Urinary bladder (tissue), 3 donors: ENCODE measurements at regions not wholly inside any gene's neighbourhood (a gene's known extent, or its start where the extent isn't known, plus 50 kb on each side); places are given as distances from the start of the nearest gene placed in this dataset.
"Not testable (repeated sequence)": the region's sequence is repeated elsewhere in the genome, so short reads cannot be mapped to it uniquely, and the experiment has no call there.

Source experiments
- DNase-seq: peaks from one replicate; pipeline ENCODE4 v3.0.0-alpha.2; 2015; ENCODE audit errors: extremely low spot score
- H3K27ac ChIP-seq: one replicate; pipeline ENCODE4 v1.5.1; 2013; ENCODE audit warnings: low read depth, mild to moderate bottlenecking, moderate library complexity
- H3K36me3 ChIP-seq: one replicate; pipeline ENCODE4 v1.6.1; 2013; ENCODE audit warnings: mild to moderate bottlenecking, moderate library complexity; ENCODE audit not compliant: insufficient read depth
- H3K4me1 ChIP-seq: one replicate; pipeline ENCODE4 v1.6.1; 2013; ENCODE audit warnings: mild to moderate bottlenecking, moderate library complexity; ENCODE audit not compliant: insufficient read depth
- H3K4me3 ChIP-seq: one replicate; pipeline ENCODE4 v1.5.1; 2013; ENCODE audit warnings: low read depth, low read length
- WGBS: extraction: QIAGEN DNeasy Blood & Tissue Kit; methylation state at CpG from one replicate; pipeline ENCODE4 v1.1.7; 2013; 5-methylcytosine and 5-hydroxymethylcytosine counted together
- donor health status: healthy with polysubstance abuse.
- donor health status: healthy.

DNA sequence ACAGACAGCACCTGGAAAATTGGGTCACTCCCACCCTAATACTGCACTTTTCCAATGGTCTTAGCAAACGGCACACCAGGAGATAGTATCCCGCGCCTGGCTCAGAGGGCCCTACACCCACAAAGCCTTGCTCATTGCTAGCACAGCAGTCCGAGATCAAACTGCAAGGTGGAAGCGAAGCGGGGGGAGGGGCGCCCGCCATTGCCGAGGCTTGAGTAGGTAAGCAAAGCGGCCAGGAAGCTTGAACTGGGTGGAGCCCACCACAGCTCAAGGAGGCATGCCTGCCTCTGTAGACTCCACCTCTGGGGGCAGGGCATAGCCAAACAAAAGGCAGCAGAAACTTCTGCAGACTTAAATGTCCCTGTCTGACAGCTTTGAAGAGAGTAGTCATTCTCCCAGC lies 1100.0 kb downstream of the CDH8 start:
- not testable (repeated sequence) for H3K36me3 ChIP-seq, H3K4me3 ChIP-seq, H3K27ac ChIP-seq, H3K4me1 ChIP-seq, DNase-seq
- 92% methylated on average over 10 of the region's 10 CpGs for WGBS

DNA sequence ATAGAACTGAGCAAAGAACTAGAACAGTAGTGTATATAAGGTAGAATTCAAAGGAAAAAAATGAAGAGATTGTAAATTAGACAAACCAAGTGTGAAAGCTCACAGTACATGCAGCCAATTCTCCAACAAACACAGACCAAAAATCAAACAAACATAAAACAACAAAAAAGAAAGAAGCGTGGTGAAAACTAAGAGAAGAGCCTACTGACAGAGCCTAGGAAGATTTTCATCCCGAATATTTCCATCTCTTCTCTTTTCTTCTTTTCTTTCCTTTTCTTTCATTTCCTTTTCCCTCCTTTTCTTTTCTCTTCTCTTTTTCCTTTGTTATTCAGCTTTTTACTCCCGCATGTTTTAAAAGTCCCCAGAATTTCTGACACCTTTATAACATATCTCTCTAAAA lies 1103.6 kb downstream of the CDH8 start:
- Histone ChIP-seq H3K4me1 (no peaks in the 10 kb centered on the region), H3K4me3 (no peak overlapping the region), H3K36me3 (no peaks in the 10 kb centered on the region), H3K27ac (no peak overlapping the region)
- WGBS, result 83% methylated on average over 3 of the region's 3 CpGs
- no peak for DNase-seq

DNA sequence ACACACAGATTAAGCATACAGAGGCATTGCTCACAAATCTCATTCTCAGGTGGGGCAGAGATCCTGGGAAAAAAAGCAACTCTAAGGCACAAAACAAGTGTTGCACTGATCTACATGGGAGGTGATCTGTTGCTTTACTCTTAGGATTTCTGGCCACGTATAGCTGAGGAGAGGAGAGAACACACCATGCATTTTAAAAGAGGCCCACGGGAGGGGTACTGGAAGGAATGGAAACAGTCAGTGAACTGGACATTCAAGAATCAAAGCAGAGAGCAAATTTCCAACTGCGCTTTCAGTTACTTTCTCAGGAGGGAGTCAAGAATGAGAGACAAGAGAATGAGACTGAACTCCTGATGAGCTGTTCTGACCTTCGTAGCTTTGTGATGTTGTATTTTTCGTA lies 1105.9 kb downstream of the CDH8 start:
- H3K27ac ChIP-seq, result no peak overlapping the region
- no peak overlapping the region for H3K4me3 ChIP-seq
- H3K36me3 ChIP-seq, result no peaks in the 10 kb centered on the region
- WGBS, result 72% methylated on average over 5 of the region's 5 CpGs
- no peaks in the 10 kb centered on the region for H3K4me1 ChIP-seq
- DNase-seq, result no peak

DNA sequence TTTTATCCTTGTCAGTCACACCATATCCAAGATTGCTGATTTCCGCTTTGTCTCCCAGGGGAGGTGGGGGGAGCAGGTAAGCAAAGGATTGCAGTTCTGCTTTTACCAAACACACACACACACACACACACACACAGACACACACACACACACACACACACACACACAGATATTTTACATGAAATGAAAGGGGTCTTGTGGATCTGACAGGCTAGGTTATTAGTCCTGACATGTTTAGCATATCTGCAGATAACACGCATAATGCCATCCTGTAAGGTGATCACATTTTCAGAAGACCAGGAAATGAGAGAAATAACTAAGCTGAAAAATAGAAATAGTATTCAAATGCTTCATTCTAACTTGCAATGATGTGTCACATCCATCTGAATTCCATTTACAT lies 1113.3 kb downstream of the CDH8 start:
- WGBS, result 80% methylated on average over 2 of the region's 2 CpGs
- no peaks in the 10 kb centered on the region for H3K4me1 ChIP-seq
- no peak overlapping the region for H3K27ac ChIP-seq
- no peaks in the 10 kb centered on the region for H3K36me3 ChIP-seq
- DNase-seq, result no peak
- no peak overlapping the region for H3K4me3 ChIP-seq

DNA sequence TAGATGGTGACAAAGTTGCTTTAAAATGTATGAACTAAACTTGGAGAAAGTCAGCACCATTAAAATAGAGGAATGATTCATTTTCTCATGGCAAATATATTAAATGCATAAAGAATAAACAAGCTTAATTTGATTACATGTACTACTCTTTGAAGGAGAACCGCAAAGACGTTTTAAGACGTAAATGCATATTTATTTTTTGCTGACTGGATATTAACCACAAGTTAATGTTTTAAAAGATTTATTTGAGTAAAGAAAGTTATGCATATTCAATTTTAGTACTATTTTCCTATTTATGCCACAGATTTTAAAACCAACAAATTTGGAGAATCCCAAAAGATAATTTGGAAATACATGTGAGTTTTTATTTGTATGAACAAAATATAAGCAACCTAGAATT lies 1121.9 kb downstream of the CDH8 start:
- WGBS, result 56% methylated on average over 3 of the region's 3 CpGs

DNA sequence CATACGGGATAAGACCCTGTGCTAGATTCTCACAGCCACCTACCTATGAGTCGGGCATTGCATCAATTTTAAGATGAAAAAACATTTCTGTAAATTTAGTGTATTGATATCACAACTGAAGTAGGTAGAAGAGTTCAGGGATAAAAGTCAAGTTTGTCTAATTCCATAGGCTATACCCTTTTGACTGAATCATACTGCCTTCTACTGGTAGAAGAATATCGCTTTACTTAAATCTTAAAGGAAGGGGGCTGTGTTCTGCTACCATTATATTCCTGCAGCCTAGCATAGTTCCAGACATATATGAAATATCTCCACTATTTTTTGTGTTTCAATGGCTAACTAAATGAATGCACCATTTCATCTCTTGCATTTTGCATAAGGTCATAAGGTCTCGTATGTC lies 1128.6 kb downstream of the CDH8 start:
- Histone ChIP-seq H3K27ac (no peak overlapping the region), H3K36me3 (no peaks in the 10 kb centered on the region), H3K4me3 (no peak overlapping the region), H3K4me1 (no peaks in the 10 kb centered on the region)
- DNase-seq, result no peak
- 89% methylated on average over 4 of the region's 4 CpGs for WGBS

More for the DNA sequence above, 1121.9 kb downstream of the CDH8 start:
- Histone ChIP-seq H3K27ac (no peak overlapping the region), H3K4me1 (no peaks in the 10 kb centered on the region), H3K36me3 (no peaks in the 10 kb centered on the region), H3K4me3 (no peak overlapping the region)
- DNase-seq, result no peak

DNA sequence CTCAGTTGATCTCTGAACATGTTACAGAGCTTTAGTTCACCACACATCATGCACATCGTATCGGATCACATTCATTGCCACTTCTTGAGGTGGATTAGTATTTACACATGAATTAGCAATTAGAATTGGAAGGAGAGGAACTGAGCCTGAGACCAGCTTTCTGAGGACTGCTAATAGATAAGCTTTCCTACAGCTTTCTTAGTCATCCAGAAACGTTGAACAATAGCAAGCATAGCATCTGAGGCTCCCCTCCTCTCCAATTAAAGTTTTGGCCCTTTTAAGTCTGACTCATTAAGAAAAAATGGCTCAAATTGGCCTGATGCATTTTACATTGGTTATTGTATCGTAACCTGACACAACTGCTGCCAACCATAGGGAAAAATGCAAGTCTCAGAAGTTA lies 1130.4 kb downstream of the CDH8 start:
- Histone ChIP-seq H3K4me3 (no peak overlapping the region), H3K4me1 (no peaks in the 10 kb centered on the region), H3K36me3 (no peaks in the 10 kb centered on the region), H3K27ac (no peak overlapping the region)
- no peak for DNase-seq
- WGBS, result 46% methylated on average over 4 of the region's 4 CpGs

DNA sequence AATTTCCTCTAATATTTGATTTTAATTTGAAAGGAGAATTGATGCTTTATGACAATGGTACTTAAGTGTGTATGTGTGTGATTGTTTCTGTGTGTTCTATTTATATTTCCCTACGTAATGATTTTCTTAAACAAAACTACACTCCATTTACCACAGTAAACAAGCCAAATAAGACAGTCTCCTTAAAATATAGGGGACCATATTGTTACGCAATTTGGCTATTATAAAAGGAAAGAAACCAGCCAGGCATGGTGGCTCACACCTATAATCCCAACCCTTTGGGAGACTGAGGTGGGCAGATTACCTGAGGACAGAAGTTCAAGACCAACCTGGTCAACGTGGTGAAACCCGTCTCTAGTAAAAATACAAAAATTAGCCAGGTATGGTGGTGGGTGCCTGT lies 1134.1 kb downstream of the CDH8 start:
- H3K4me1 ChIP-seq, result no peaks in the 10 kb centered on the region
- no peak overlapping the region for H3K27ac ChIP-seq
- no peak for DNase-seq
- no peaks in the 10 kb centered on the region for H3K36me3 ChIP-seq
- WGBS, result 91% methylated on average over 4 of the region's 4 CpGs
- no peak overlapping the region for H3K4me3 ChIP-seq

DNA sequence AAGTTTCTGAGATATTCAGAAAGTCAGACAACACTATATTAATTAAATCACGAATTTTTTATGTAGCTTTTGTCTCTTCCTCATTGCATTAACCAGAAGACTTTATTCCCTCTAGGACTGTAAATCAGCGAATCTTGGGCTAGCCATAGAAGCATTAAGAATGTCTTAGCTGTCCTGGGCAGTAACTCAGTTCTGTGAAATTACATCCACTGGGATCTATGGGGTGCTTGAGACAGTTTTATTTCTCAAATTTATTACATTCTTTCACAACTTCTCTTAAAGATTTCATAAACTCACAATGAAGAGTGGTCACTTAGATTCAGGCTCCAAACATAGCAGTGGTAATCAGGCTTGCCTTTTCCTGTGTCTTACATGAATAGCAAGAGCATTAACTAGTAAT lies 1153.4 kb downstream of the CDH8 start:
- Histone ChIP-seq H3K36me3 (no peaks in the 10 kb centered on the region), H3K4me3 (no peak overlapping the region), H3K27ac (no peak overlapping the region), H3K4me1 (no peaks in the 10 kb centered on the region)
- no peak for DNase-seq
- WGBS, result 29% methylated on average over 2 of the region's 2 CpGs

DNA sequence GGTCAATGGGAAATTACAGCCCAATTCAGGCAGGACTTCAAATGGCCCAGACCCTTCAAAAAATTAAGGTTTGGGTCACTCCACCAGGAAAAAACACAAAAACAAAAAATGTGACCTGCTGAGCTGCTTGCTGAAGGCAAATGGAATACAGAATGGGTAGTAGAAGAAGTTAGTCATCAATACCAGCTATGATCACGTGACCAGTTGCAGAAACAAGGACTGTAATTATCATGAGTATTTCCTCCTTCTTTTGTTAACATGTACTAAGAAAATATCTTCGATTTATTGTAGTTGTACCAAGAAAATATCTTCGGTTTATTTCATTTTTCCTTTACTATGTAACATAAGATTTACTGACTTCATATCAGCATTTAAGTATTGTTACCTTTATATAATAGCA lies 1183.6 kb downstream of the CDH8 start:
- 84% methylated on average over 3 of the region's 3 CpGs for WGBS

DNA sequence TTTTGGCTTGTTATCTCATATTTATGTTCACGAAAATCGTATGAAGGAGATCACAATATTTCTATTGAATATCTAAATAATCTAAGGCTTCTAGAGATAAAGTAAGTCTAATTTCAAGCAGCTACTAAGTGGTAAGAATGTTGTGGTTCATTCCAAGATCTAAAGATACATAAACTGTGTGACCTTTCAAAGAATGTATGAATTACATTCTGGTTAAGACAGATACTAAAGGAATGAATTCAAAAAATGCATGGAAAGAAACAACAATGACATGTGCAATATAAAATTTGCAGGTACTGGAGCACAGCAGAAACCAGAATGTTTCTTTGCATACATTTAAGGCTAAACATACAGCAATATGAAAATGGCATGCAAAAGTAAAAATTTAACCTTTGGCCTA lies 1214.6 kb downstream of the CDH8 start:
- Histone ChIP-seq H3K36me3 (no peaks in the 10 kb centered on the region), H3K27ac (no peak overlapping the region), H3K4me3 (no peak overlapping the region), H3K4me1 (no peaks in the 10 kb centered on the region)
- WGBS, result 50% methylated on average over 2 of the region's 2 CpGs
- no peak for DNase-seq

More for the DNA sequence above, 1183.6 kb downstream of the CDH8 start:
- no peak for DNase-seq
- no peaks in the 10 kb centered on the region for H3K4me1 ChIP-seq
- no peaks in the 10 kb centered on the region for H3K36me3 ChIP-seq
- no peak overlapping the region for H3K4me3 ChIP-seq
- no peak overlapping the region for H3K27ac ChIP-seq

DNA sequence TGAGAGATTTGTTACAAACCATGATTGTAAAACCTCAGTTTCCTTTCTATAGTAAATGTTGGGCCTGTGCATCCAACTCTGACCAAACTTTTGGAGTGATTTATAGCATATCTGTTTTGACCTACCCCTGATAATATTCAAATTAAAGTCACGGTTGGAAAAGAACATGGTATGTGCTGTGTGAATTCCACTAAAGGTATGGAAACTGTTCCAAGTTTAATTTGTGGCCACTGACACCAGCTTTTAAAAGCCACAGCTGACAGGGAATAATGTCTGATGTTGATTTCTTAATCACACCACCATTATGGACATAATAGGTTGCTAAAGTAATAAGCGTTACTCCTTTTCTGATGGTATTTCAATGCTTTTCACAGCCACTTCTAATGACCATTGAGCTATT lies 1215.9 kb downstream of the CDH8 start:
- Histone ChIP-seq H3K36me3 (no peaks in the 10 kb centered on the region), H3K4me1 (no peaks in the 10 kb centered on the region), H3K4me3 (no peak overlapping the region), H3K27ac (no peak overlapping the region)
- WGBS, result 79% methylated on average over 2 of the region's 2 CpGs
- no peak for DNase-seq

DNA sequence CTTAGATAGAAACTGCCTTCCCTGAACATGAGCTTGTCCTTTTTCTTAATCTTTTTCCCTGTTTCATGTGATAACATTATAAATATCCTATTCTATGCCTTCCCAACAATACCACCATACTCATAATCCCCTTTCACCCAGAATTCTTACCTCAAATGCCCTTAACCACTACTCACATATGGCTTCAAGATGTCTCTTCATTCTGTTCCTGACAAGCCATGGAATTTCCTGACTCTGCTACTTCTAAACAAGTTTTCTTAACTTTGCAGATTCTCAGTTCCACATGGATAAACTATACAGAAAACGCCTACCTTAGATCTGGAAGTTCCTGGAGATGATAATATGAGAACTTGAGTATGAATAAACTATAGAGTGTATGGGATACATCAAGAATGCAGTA lies 1217.8 kb downstream of the CDH8 start:
- H3K36me3 ChIP-seq, result no peaks in the 10 kb centered on the region
- no peak overlapping the region for H3K27ac ChIP-seq
- no peaks in the 10 kb centered on the region for H3K4me1 ChIP-seq
- H3K4me3 ChIP-seq, result no peak overlapping the region
- 66% methylated on average over 1 of the region's 1 CpG for WGBS
- no peak for DNase-seq

DNA sequence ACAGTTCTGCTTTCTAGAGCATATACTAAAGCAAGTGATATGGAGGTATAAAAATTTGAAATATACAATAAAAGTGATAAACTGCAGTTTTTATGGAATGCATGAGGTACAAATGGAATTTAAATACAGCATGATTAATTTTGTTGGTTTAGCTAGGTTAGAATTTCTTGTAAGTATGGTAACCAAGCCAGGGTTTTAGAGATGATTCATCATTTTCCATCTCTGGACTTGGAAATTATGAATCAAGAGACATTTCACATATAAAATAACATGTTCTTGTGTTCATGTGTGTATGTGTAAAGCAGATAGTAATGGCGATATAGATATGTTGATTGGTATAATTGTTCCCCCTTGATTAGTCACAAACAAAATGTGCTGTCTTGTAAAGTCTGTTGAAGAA lies 1219.8 kb downstream of the CDH8 start:
- no peak for DNase-seq
- no peaks in the 10 kb centered on the region for H3K4me1 ChIP-seq
- no peaks in the 10 kb centered on the region for H3K36me3 ChIP-seq
- H3K4me3 ChIP-seq, result no peak overlapping the region
- H3K27ac ChIP-seq, result no peak overlapping the region
- WGBS, result 93% methylated on average over 1 of the region's 1 CpG

DNA sequence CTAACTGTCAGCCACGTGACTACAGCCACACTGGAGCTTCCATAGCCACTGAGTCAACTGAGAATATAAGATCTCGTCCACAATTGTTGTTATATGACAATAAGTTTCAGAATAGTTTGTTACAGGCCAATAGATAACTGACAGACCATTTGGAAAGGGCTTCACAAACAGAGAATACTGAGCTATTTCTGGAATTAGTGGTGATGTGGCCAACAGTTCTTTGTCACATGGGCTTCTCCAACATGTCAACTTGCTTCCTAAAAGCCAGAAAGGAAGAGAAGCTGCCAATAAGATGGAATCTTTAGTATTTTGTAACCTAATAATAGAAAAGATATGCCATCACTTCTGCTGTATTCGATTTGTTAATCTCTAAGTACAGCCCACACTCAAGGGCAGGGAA lies 1220.4 kb downstream of the CDH8 start:
- no peaks in the 10 kb centered on the region for H3K36me3 ChIP-seq
- no peak for DNase-seq
- 61% methylated on average over 3 of the region's 3 CpGs for WGBS
- H3K4me1 ChIP-seq, result no peaks in the 10 kb centered on the region
- no peak overlapping the region for H3K4me3 ChIP-seq
- no peak overlapping the region for H3K27ac ChIP-seq
